SU-DHL-6 (cell line): ENCODE measurements at regions not wholly inside any gene's neighbourhood (a gene's known extent, or its start where the extent isn't known, plus 50 kb on each side); places are given as distances from the start of the nearest gene placed in this dataset.

Experiments
- H2AFZ ChIP-seq: fragments of 200-600 bp; sonication (generic); 2 replicates; pipeline ENCODE4 v1.6.1; 2014; ENCODE audit warnings: low read depth, mild to moderate bottlenecking, moderate library complexity, mixed read lengths, antibody characterized with exemption, low read length; ENCODE audit not compliant: severe bottlenecking
- H3F3A ChIP-seq: fragments of 200-600 bp; shearing (Covaris generic); 2 replicates; pipeline ENCODE4 v1.6.0; 2016; ENCODE audit warnings: antibody characterized with exemption, mild to moderate bottlenecking; ENCODE audit not compliant: insufficient read depth
- H3K27ac ChIP-seq: fragments of 200-600 bp; sonication (generic); 2 replicates; pipeline ENCODE4 v1.5.1; 2016; ENCODE audit warnings: low read depth, mild to moderate bottlenecking, low read length, moderate library complexity, mixed read lengths
- H3K27me3 ChIP-seq: fragments of 200-600 bp; sonication (generic), shearing (Covaris generic); 2 replicates; pipeline ENCODE4 v1.6.0; 2014; ENCODE audit warnings: mild to moderate bottlenecking, low read length
- H3K36me3 ChIP-seq: fragments of 200-600 bp; sonication (generic); 2 replicates; pipeline ENCODE4 v1.6.1; 2014; ENCODE audit warnings: mild to moderate bottlenecking, low read length, mixed read lengths
- H3K4me2 ChIP-seq: fragments of 300-600, 200-600 bp; shearing (Covaris generic), sonication (generic); 2 replicates; pipeline ENCODE4 v1.6.0; 2014; ENCODE audit warnings: low read length, low read depth, mild to moderate bottlenecking; ENCODE audit not compliant: poor library complexity, severe bottlenecking
- H3K4me3 ChIP-seq: fragments of 200-600 bp; sonication (generic); 2 replicates; pipeline ENCODE4 v1.5.1; 2014; ENCODE audit warnings: antibody characterized with exemption, low read length, mild to moderate bottlenecking, mixed read lengths; ENCODE audit not compliant: insufficient read depth, poor library complexity, severe bottlenecking
- H3K79me2 ChIP-seq: fragments of 200-600 bp; sonication (generic); 2 replicates; pipeline ENCODE4 v1.6.1; 2014; ENCODE audit warnings: mild to moderate bottlenecking, low read length, moderate library complexity; ENCODE audit not compliant: insufficient read depth
- H3K9ac ChIP-seq: fragments of 200-600 bp; sonication (generic); 2 replicates; pipeline ENCODE4 v1.7.0; 2014; ENCODE audit warnings: mild to moderate bottlenecking, low read length
- H3K9me2 ChIP-seq: fragments of 200-600 bp; sonication (generic); replicated peaks from 2 replicates; pipeline ENCODE4 v1.6.1; 2014; ENCODE audit warnings: low read length; ENCODE audit not compliant: insufficient read depth
- H3K9me3 ChIP-seq: fragments of 200-600 bp; sonication (generic); 2 replicates; pipeline ENCODE4 v1.6.1; 2014; ENCODE audit warnings: low read length, mixed read lengths; ENCODE audit not compliant: insufficient read depth
- H4K20me1 ChIP-seq: fragments of 200-600 bp; sonication (generic); 2 replicates; pipeline ENCODE4 v1.6.1; 2014; ENCODE audit warnings: low read depth, mild to moderate bottlenecking, antibody characterized with exemption, low read length, moderate library complexity, mixed read lengths
- EZH2phosphoT487 ChIP-seq: fragments of 200-600 bp; sonication (generic), shearing (Covaris generic); conservative IDR thresholded peaks from 2 replicates; pipeline ENCODE4 v1.6.1; 2018; ENCODE audit warnings: mild to moderate bottlenecking, antibody characterized with exemption, low read length, moderate library complexity, mixed read lengths
- TF ChIP-seq, protein P1 (sequence below): fragments of 200-600 bp; sonication (generic); IDR thresholded peaks from one replicate; pipeline ENCODE4 v1.5.1; 2017; ENCODE audit warnings: antibody characterized with exemption, mild to moderate bottlenecking, low read length, moderate library complexity; ENCODE audit not compliant: insufficient read depth, poor library complexity, severe bottlenecking

DNA sequence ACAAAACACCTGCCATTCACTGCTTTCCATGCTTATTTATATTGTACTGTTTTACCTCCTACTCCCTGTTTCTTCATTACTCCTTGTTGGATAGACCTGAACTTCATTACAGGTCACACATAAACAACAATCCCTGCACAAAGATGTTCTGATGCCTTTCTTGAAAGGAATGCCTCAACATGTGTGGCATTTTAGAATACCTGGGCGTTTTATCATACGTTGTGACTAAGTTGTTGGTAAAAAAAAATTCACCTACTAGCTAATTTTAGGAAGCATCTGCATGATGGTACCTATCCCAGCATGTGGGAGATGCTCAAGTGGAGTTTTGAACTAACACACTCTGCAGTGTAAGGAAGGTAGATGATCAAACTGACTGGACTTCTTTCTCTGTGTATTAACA lies 604.1 kb downstream of the TAF11L14 start:
- Histone ChIP-seq H3K9me2 (no peaks in the 10 kb centered on the region), H3K27me3 (no peaks in the 10 kb centered on the region)

DNA sequence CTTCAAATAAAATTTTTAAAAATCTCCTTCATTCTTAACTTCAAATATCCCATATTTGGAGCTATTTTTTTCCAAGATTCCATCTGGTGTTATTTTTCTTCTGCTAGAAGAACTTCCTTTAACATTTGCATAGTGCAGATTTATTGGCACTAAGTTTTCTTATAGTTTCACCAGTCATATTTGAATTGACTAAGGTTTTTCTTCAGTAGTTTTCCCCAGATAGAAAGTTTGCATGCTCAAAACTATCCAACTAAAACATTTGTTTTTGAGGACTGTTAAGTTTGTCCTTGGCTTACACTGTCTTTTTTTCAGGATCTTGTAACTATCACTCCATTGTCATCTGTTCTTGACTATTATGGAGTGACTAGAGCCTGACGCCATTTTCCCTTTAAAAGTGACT lies 606.7 kb downstream of the TAF11L14 start:
- Histone ChIP-seq H3F3A (no peaks in the 10 kb centered on the region), H3K27ac (no peak overlapping the region), H3K27me3 (no peaks in the 10 kb centered on the region), H2AFZ (no peak overlapping the region), H3K9me2 (no peaks in the 10 kb centered on the region), H3K9me3 (peaks cover 8% of the 10 kb centered on the region; the same call in 1 of the 2 replicates), H3K4me2 (no peak overlapping the region), H3K9ac (no peak overlapping the region), H3K36me3 (no peaks in the 10 kb centered on the region), H4K20me1 (no peaks in the 10 kb centered on the region), H3K79me2 (no peaks in the 10 kb centered on the region), H3K4me3 (no peak overlapping the region)
- no peak for TF ChIP-seq EZH2phosphoT487
- TF ChIP-seq, protein P1, sequence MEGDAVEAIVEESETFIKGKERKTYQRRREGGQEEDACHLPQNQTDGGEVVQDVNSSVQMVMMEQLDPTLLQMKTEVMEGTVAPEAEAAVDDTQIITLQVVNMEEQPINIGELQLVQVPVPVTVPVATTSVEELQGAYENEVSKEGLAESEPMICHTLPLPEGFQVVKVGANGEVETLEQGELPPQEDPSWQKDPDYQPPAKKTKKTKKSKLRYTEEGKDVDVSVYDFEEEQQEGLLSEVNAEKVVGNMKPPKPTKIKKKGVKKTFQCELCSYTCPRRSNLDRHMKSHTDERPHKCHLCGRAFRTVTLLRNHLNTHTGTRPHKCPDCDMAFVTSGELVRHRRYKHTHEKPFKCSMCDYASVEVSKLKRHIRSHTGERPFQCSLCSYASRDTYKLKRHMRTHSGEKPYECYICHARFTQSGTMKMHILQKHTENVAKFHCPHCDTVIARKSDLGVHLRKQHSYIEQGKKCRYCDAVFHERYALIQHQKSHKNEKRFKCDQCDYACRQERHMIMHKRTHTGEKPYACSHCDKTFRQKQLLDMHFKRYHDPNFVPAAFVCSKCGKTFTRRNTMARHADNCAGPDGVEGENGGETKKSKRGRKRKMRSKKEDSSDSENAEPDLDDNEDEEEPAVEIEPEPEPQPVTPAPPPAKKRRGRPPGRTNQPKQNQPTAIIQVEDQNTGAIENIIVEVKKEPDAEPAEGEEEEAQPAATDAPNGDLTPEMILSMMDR, result no peak

More for the DNA sequence above, 604.1 kb downstream of the TAF11L14 start:
- no peak overlapping the region for H3K9ac ChIP-seq
- no peaks in the 10 kb centered on the region for H4K20me1 ChIP-seq
- H3K4me2 ChIP-seq, result no peak overlapping the region
- H3K36me3 ChIP-seq, result no peaks in the 10 kb centered on the region
- H3K4me3 ChIP-seq, result no peak overlapping the region
- no peaks in the 10 kb centered on the region for H3K79me2 ChIP-seq
- H2AFZ ChIP-seq, result peak overlapping the region; percentile 66
- no peaks in the 10 kb centered on the region for H3K9me3 ChIP-seq
- TF ChIP-seq, protein P1, result no peak
- no peak for TF ChIP-seq EZH2phosphoT487
- H3K27ac ChIP-seq, result no peak overlapping the region
- no peaks in the 10 kb centered on the region for H3F3A ChIP-seq

DNA sequence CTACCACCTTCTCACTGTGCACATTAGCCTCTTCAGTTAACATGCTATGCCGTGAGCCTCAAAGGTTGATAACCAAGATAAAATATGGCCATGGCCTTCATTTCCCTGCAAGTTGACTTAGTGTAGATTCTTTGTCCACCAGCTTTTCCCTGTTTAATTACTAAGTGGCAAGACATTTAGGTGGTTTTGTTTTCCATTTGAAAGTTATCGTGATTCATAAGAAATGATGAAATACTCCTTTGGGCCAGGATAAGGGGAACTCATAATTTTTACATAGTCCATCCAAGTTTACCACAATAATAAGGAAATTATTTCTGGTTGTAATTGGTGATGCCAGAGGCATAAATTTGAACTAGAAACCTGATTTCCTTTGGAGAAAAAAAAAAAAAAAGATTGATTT lies 609.6 kb downstream of the TAF11L14 start:
- Histone ChIP-seq H3K4me3 (no peak overlapping the region), H3K27me3 (no peaks in the 10 kb centered on the region), H2AFZ (no peak overlapping the region), H3K9ac (no peak overlapping the region), H3K4me2 (no peak overlapping the region), H3F3A (no peaks in the 10 kb centered on the region), H3K36me3 (no peaks in the 10 kb centered on the region), H3K9me3 (peaks cover 19% of the 10 kb centered on the region; the same call in 1 of the 2 replicates), H3K9me2 (no peaks in the 10 kb centered on the region), H3K79me2 (no peaks in the 10 kb centered on the region), H4K20me1 (no peaks in the 10 kb centered on the region), H3K27ac (no peak overlapping the region)
- TF ChIP-seq, protein P1, result no peak
- TF ChIP-seq EZH2phosphoT487, result no peak
